ENCODE measurements at regions not wholly inside any gene's neighbourhood (a gene's known extent, or its start where the extent isn't known, plus 50 kb on each side); places are given as distances from the start of the nearest gene placed in this dataset.

DNA sequence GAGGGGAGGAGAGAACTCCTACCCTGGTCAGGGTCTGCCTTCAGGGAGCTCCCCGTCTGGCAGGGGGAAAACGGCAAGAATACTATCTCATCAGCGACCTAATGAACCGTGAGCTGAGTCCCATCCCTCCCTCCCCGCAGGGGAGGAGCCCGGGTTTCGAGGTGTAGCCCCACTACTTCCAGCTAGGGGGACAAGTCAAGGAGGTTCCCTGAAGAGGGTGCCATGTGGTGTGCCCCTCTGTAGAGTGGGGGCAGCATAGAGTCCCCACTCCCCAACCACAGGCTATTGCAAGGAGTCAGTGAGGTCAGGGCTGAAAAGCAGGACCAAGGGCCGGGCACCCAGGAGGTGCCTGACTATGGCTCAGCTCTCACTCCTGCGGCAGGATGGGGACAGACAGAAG is 50.9 kb upstream of the RXRA start:
- no peak for DNase-seq (ENCODE audit: low read depth)

DNA sequence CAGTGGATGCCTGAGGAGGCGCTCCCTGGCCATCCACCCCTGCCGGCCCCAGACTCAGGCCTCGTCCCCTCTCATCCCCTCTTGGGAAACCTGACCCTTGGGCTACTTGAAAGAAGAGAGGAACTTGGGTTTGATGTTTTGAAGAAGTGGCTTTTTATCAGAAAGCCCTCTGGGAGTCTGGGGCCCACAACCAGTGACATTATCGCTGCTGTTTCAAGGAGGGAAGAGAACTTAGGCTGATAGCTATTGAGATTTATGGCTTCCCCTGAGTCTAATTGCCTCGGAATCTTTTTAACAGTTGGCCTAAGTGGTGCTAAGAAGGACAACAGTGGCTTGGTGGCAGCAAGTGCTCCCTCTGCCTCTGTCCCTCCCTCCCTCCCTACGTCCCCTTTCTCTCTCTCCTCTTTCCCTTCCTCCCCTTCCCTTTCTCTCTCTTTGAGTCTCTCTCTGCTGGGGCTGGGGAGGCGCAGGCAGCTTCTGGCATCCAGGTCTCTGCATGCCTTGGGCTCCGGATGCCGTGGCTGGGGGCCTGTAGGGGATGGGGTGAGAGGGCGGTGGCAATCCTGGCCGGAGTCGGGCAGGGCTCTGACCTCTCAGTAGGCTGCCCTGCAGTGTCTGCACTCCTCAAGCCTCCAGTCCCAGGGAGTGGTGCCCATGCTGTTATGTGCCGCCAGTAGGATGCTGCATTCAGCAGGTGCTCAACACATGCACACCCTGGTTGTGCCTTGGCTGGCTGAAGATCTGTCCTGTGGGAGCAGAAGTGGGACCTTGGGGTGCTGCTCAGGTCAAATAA is 49.6 kb upstream of the RXRA start:
- DNase-seq (ENCODE audit: low read depth), result no peak
